HG03103 (cell line): ENCODE measurements at regions not wholly inside any gene's neighbourhood (a gene's known extent, or its start where the extent isn't known, plus 50 kb on each side); places are given as distances from the start of the nearest gene placed in this dataset.
"Not testable (repeated sequence)": the region's sequence is repeated elsewhere in the genome, so short reads cannot be mapped to it uniquely, and the experiment has no call there.

Experiments used
- ATAC-seq: cut with Tn5 transposase; IDR thresholded peaks from one replicate; pipeline ENCODE4 v1.9.1; 2021; ENCODE audit warnings: low read depth; ENCODE audit not compliant: unreplicated experiment

- no peak for ATAC-seq
Measured at GRCh38 chr3:188964957-188965356, 206.8 kb upstream of the TPRG1 start.

- ATAC-seq, result no peak
Measured at GRCh38 chr3:188972310-188972709, 199.5 kb upstream of the TPRG1 start.

- no peak for ATAC-seq
Measured at GRCh38 chr3:188974856-188975599, 196.7 kb upstream of the TPRG1 start.

GRCh38 chr3:188975600-188976314 lies 196.0 kb upstream of the TPRG1 start:
- ATAC-seq, result no peak

GRCh38 chr3:188976407-188976806 lies 195.4 kb upstream of the TPRG1 start:
- ATAC-seq, result no peak

GRCh38 chr3:188978421-188979171 lies 193.2 kb upstream of the TPRG1 start:
- ATAC-seq, result no peak

GRCh38 chr3:188979248-188979647 lies 192.5 kb upstream of the TPRG1 start:
- no peak for ATAC-seq

- no peak for ATAC-seq
Measured at GRCh38 chr3:188979669-188980310, 192.0 kb upstream of the TPRG1 start.

GRCh38 chr3:188993181-188993580 lies 178.6 kb upstream of the TPRG1 start:
- ATAC-seq, result no peak

- ATAC-seq, result no peak
Measured at GRCh38 chr3:189001559-189001958, 170.2 kb upstream of the TPRG1 start.

- ATAC-seq, result no peak
Measured at GRCh38 chr3:189003410-189003809, 168.4 kb upstream of the TPRG1 start.

- no peak for ATAC-seq
Measured at GRCh38 chr3:189013224-189013888, 158.4 kb upstream of the TPRG1 start.

GRCh38 chr3:189014526-189014925 lies 157.2 kb upstream of the TPRG1 start:
- ATAC-seq, result no peak

GRCh38 chr3:189022576-189023466 lies 148.9 kb upstream of the TPRG1 start:
- ATAC-seq, result not testable (repeated sequence)

GRCh38 chr3:189025866-189026265 lies 145.9 kb upstream of the TPRG1 start:
- no peak for ATAC-seq

- no peak for ATAC-seq
Measured at GRCh38 chr3:189027626-189028155, 144.1 kb upstream of the TPRG1 start.

- no peak for ATAC-seq
Measured at GRCh38 chr3:189038773-189039745, 132.7 kb upstream of the TPRG1 start.
